ENCODE measurements at regions not wholly inside any gene's neighbourhood (a gene's known extent, or its start where the extent isn't known, plus 50 kb on each side); places are given as distances from the start of the nearest gene placed in this dataset.

DNA sequence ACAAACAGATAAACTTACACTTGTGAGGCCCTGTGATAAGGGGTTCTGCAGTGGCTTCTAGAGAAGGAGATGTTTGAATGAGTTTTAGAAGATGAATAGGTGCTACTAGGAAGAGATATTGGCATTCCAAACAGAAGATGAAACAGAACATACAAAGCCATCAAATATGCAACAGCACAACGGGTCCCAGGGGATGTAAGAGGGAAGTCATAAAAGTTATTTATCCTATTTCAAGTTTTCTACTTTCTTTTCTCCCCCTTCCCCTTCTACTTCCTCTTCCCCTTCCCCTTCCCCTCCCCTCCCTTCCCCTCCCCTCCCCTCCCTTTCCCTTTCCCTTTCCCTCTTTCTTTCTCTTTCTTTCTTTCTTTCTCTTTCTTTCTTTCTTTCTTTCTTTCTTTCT, 94.9 kb upstream of the CADM1 start:
- no peak for TF ChIP-seq POLR2A (IDR thresholded peaks at IDR 0.05)
- TF ChIP-seq, protein P1, sequence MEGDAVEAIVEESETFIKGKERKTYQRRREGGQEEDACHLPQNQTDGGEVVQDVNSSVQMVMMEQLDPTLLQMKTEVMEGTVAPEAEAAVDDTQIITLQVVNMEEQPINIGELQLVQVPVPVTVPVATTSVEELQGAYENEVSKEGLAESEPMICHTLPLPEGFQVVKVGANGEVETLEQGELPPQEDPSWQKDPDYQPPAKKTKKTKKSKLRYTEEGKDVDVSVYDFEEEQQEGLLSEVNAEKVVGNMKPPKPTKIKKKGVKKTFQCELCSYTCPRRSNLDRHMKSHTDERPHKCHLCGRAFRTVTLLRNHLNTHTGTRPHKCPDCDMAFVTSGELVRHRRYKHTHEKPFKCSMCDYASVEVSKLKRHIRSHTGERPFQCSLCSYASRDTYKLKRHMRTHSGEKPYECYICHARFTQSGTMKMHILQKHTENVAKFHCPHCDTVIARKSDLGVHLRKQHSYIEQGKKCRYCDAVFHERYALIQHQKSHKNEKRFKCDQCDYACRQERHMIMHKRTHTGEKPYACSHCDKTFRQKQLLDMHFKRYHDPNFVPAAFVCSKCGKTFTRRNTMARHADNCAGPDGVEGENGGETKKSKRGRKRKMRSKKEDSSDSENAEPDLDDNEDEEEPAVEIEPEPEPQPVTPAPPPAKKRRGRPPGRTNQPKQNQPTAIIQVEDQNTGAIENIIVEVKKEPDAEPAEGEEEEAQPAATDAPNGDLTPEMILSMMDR (IDR thresholded peaks at IDR 0.05 in 4 of 5, conservative IDR thresholded peaks at IDR 0.05 in 1 of 5): no peak

Measured in gastrocnemius medialis (tissue), 4 donors.